Medulla oblongata (tissue), 1 donor: ENCODE measurements at regions not wholly inside any gene's neighbourhood (a gene's known extent, or its start where the extent isn't known, plus 50 kb on each side); places are given as distances from the start of the nearest gene placed in this dataset.

Experiments used
- DNase-seq: peaks from one replicate; pipeline ENCODE4 v3.0.0-alpha.2; 2015; ENCODE audit errors: extremely low spot score

DNA sequence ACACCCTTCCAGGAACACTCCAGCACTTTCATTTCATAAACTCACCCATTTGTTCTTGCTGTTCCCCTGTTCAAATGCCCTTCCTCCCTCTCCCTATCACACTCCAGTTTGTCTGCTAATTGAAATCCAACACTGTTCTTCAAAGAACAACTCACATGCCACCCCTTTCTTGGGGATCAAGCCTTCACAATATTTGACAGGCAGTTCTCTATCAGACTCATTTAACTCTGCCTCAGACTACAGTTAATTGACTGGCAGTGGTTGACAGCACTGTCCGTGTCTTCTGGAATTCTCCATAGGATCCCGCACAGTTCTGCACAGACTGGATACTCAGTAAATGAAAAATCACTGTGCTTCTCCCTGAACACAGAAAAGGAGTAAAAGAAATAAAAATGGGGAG, 87.8 kb downstream of the PMP22 start:
- no peak for DNase-seq

DNA sequence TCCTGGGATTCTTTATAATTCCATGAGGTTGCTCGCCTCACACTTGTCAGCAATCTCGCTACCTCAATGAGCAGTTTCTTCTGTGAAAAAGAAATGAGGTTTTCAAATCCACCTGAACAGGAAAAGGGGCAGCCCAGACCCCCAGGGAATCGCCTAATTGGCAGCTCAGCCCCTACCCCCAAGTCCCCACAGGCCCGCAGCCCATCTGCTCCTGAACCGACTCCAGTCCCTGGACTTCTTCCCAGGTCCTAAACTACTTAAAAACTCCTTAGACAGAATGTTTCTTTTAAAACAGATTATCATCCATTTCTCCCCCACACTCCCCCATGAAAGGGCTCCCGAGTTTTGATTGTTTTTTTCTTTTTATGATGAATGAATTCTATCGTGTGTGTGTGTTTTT, 89.8 kb downstream of the PMP22 start:
- no peak for DNase-seq

DNA sequence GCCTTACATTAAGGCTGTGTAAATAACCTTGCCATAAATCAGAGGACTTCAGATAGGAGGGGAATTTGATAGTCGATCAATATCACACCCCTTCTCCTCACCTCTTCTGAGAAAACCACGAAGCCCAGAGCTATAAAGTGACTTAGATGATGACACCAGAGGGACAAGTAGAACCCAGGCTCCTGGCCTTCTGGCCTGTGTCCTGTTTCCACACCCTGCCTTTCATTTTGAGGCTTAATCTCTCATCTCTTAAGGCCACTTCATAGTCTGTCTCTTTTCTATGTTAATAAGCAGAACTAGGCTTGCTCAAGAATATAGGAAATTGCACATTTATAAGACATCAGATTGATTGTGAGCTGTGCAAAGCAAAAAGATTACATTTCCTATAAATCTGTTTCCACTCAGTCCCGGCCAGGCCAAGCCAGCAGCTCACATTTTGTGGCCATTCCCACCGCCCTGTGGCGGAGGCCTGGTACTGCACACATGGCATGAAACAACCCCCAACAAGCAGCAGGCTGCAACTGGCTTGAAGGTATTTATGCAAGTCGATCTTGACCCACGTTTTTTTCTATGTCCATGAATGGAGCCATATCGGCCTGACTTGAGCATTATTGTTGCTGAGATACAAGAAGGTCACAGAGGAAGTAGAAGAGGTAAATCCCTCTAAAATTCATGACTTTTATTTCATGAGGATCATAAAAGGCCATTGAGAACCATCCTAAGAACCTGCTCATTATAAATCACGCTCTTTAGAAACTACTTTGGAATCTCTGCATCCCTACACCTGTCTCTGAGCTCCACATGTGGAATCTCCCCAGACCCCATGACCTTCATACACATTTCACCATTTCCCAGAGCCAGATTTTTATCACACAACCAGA, 93.7 kb downstream of the PMP22 start:
- peak; percentile 82 for DNase-seq

DNA sequence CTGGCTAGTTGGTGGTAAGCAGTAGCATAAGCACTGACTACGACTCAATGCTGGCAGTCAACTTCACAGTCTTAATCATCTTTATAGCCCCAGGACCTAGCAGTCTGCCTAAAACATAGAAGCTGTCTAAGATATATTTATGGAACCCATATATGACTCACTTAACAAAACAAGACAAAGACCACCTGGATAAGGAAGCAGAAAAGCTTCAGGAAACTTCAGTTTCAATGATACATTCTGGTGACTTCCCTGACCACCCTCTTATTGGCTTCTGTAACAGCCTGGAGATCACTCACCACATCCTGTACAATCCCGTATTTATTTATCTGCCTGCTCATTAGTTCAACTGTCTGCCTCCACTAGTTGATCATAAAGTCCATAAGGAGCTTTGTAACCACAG, 95.5 kb downstream of the PMP22 start:
- no peak for DNase-seq

DNA sequence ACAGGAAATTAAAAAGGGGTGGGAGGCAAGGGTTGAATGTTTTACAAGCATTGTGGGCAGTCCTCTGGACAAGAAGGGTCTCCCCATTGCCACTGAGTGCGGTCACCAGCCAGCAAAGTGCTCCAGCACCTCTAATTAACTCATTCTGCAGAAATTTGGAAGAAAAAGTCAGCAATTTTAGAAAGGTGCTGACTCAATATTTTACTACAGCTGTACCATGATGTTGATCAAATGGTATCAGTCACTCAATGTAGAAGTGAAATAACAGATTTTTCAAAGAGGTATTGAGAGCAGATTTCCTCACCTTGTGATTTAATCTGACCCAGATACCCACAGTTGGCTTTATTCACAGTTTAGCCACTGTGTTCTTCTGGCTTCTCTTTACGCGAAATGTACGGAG, 96.7 kb downstream of the PMP22 start:
- no peak for DNase-seq

DNA sequence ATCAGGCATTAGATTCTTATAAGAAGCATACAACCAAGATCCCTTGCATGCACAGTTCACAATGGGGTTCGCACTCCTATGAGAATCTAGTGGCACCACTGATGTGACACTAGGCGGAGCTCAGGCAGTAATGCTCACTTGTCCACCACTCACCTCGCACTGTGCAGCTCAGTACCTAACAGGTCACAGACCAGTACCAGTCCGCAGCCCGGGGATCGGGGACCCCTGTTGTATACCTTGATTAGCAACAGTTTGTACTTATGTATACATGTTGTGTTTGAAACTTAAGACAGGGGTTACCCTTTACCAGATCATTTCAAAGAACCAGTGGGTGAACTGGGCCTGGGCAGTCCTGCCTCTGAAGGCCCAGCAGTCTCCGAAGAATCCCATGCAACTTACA, 103.7 kb downstream of the PMP22 start:
- DNase-seq = no peak

DNA sequence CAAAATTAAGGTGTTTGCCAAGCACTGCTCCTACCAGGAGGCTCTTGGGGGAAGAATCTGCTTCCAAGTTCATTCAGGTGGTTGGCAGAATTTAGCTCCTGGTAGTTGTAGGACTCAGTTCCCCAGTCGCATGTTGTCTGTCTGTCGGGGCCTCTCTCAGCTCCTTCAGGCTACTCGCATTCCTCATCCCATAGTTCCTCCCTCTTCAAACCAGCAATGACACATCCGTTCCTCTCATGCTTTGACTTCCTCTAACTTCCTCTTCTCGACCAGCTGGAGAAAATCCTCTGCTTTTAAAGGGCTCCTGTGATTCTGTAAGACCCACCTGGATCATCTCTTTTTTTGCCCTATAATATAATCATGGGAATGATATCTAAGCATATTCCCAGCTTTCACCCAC, 108.1 kb downstream of the PMP22 start:
- DNase-seq = peak; percentile 8

DNA sequence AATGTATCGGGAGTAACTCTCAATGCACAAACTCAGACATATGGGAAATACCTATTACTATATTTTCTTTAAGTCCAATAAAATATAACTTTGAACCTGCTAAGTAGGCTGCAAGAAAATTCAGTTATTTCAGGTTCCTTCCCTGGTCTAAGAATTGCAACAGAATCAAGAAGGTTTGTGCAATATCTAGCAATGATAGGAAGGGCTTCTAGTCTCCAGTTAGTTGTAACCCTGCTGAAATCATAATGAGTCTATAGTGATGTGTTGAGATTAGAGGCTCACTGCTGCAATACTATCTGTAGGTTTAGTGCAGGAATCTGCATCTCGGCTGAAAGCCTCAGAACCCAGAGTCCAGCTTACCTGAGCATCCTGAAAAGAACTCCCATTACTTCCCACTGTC, 110.5 kb downstream of the PMP22 start:
- no peak for DNase-seq

DNA sequence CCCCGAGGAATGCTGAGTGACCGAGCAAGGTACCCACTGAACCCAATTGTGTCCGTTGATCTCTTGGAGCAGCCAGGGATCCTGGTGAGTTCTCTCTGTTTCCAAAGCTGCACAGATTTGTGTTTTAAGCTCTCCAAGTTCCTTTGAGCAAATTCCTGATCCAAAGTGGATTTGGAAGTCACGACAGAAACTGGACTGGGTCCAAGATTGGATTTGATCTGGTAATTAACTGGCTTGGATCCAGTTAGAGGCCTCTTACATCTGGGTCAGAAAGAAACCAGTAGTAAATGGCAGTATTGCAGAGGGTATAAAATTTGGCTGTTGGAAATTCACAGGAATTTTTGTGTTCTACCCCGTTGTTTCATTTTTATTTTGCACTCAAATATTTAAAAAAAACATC, 119.5 kb downstream of the PMP22 start:
- DNase-seq = no peak

DNA sequence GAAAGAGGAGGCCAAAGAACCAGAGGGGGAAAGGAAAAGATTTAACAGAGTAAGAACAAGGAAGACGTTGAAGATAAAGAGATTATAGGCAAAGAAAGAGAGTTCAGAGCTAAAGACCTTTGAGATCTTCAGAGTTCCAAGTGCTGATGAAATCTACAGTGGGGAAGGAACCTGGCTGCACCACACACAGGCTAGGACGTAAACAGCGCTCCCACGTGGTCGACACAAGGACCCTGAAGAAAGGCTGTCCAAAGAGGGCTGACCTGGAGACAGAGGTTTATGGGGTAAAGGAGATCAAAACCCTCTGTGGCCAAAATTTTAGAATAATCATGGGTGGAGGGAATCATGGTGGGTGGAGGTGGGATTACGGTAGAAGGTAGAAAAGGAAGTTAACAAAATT, 121.6 kb downstream of the PMP22 start:
- no peak for DNase-seq

DNA sequence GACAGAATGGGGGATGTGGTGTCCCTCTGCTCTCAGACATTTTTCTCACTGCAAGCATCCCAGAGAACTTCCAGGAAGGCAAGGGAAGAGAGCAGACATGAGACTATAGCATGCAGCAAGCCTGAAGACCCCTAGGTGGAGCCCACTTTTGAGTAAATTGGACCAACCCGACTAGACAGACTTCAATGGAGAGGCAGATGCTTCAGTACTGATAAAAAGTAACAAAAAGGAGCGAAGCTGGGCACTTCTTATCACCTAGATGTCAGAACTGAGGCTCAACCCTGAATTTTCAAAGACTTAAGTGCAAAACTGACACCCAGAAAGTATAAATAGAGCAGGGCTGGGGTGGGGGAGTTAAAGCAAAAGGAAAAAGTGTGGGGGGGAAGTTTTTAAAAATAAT, 130.8 kb downstream of the PMP22 start:
- DNase-seq = no peak

DNA sequence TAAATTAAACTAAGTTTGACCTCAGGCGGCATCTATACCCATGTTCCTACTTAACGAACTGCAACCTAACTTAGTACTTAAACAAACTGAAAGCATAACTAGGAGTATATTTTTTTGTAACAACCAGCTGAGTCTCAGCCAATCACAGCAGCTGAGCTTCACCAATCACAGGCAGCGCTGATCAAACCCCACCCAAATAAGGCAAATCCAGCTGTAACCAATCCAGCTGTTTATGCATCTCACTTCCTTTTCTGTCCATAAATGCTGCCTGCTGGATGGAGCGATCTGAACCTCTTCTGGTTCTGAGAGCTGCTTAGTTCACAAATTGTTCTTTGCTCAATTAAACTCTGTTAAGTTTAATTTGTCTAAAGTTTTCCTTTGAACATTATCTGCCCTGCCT, 131.3 kb downstream of the PMP22 start:
- DNase-seq = no peak

DNA sequence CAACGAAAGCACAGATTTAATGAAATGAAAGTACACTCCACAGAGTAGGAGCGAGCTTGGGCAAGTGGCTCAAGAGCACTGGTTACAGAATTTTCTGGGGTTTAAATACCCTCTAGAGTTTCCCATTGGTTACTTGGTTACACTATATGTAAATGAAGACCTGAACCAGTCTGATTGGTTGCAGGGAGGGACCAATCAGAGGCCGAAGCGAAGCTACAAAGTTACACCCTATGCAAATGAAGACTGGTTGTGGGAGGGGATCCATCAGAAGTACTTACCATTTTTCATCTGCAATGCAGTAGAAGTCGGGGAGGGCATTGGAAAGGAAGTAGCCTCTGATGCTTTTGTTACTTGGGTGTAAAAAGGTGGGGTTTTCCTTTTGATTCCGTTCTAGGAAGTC, 132.0 kb downstream of the PMP22 start:
- no peak for DNase-seq

DNA sequence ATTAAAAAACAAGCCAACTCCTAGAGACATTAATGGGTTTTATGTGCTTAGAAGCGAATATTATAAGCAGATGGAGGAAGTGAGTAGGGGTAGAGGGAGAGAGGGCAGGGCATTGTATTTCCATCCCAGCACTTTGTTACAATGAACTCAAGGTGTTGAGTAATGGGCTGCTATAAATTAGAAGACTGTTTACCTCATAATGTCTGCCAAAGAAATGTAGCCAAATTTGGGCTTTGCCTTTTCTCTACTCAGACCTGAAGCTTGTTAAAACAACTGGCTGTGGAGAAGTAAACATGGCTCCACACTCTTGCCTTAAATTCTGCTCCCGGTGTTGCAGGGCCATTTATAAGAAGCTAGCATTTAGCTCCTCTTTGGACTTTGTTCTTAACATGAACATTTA, 134.7 kb downstream of the PMP22 start:
- no peak for DNase-seq

DNA sequence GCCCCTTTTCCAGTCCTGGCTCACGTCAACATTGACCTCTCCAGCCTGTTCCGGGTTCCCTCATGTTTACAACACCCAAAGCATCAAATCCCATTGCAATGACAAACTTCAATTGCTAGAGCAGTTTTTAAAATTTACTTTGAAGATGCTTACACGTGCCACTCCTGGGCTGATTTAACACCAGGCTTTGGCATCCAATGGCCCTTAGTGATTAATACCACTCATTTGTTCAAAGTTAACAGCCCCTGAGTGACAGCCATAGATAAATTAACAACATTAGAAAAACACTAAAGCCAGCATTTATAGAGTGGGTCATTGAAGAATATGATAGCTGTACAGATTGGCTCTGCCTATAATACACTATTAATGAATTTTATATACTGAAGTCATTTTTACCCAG, 135.1 kb downstream of the PMP22 start:
- DNase-seq = no peak

DNA sequence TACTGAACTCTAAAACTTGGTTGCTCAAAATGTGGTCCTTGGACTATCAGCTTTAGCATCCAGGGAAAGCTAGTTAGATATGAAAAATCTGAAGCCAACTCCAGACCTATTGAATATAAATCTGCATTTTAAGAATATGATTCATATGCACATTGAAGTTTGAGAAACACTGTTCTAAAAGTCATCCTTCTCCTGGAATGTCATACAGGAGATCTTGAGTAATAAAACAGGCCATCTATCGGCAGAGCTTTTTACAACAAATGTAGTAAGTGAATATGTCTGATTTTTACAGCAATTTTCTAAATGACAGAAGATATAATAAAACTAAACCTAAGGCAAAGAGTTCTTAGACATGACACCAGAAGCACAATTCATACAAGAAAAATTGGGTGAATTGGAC, 140.4 kb downstream of the PMP22 start:
- no peak for DNase-seq

DNA sequence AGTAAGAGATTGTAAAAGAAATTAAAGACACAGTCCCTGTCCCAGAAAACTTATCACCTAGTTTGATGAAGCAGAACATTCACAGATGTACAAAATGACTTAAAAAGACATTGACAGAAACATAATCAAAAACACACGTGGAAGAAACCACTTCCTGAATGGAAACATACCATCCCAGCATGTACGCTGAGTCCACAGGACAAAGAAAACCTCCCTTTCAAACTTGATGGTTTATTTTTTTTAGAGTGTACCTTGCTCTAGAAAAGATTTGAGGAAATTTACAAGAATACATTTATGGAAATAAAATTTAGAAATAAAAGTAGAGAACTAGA, 140.9 kb downstream of the PMP22 start:
- no peak for DNase-seq

DNA sequence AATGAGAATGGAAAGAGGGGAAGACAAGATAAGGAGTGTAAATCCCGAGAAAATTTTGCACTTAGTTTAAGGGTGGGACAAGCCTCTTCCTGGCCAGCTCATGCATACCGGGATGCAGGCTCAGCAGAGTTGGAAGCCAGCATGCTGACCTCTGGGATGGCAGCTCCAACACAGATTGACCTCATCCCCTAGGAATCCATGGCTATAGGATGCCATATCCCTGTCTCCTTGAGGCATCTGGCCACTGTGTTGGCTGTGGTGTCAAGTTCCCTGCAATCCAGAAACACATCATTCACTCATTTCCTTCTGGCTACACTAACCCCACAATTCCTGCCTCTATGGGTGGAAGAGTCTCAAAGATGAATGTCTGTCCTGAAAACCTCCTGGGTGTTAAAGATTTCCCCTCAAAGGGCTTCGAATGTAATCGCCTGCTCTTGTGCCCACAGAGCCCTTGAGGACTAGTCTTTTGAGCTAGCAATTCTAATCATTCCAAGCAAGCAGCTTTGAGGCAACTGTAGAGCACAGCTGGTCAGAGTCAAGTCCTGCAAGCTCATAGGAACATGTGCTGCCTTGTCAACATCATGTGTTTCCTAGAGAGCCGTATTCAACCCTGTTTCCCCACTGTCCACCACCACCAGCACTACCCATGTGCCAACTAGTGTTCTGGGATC, 141.4 kb downstream of the PMP22 start:
- no peak for DNase-seq

DNA sequence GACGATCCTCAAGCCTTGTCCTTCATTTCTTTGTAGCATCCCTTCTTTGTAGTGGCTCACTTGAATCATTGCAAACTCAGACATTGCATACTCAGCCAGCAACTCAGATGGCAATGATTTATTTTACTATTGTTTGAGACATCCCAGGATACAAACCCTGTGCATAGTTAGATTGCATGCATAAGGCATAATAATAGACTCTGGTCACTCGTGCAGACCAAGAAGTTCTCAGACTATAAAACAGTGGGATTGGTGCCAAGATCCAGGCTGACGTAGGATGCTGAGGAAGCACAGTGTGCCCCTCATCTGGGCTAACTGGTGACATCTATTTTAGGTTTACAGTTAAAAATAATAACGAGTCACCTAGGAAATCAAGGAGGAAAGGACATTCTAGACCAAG, 142.3 kb downstream of the PMP22 start:
- DNase-seq = no peak

DNA sequence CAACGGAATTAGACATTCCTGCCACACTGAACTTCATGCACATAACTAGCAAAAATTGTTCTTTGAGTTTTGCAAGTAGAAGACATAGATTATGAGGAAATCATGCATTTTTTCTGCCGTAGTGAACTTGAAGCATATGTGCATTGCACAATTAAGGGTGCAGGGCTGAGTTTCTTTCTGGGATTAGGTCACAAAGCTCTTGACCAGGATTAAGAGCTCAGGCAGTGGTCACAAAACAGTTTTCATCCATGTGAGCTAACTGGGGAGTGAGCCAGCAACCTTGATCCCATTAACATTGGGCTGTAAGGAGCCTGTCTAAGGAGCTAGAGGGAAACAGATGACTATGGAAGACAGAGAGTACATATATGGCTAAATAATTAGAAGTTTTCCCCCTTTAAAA, 143.7 kb downstream of the PMP22 start:
- DNase-seq = no peak

DNA sequence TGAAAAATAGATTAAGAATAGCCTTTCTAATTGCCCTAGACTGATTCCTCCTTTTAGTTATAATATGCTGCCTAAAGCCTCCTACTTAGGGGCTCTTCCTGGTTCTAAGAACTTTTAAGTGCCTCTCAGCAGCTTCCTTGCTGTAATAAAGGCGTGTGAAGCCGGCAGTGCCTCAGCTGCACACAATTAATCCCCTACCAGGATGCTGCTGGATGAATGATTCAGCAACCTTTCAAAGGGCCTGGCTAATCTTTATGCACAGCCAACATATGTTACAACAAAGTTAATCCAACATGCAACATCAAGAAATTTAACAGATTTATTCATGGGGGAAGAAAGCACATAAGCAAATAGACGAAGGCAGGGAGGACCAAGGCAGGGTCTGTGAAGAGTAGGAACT, 145.2 kb downstream of the PMP22 start:
- no peak for DNase-seq

DNA sequence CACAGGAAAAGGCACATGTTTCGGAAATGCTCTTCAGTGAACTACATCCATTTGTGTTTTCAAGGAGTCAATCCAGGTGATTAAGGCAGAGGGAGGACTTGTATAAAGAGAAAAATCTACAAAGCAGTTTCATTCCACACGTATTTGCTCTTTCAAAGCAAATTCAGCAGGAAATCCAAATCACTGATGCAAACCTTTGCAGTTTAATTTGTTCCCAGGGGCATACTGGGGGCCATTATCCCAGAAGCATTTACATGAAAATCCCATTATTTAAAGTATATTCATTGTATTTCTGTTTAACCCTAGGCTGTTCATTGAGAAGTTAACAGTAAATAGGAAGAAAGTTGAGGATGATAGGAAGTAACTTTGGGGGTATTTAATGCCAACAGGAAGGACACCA, 147.9 kb downstream of the PMP22 start:
- DNase-seq = no peak

DNA sequence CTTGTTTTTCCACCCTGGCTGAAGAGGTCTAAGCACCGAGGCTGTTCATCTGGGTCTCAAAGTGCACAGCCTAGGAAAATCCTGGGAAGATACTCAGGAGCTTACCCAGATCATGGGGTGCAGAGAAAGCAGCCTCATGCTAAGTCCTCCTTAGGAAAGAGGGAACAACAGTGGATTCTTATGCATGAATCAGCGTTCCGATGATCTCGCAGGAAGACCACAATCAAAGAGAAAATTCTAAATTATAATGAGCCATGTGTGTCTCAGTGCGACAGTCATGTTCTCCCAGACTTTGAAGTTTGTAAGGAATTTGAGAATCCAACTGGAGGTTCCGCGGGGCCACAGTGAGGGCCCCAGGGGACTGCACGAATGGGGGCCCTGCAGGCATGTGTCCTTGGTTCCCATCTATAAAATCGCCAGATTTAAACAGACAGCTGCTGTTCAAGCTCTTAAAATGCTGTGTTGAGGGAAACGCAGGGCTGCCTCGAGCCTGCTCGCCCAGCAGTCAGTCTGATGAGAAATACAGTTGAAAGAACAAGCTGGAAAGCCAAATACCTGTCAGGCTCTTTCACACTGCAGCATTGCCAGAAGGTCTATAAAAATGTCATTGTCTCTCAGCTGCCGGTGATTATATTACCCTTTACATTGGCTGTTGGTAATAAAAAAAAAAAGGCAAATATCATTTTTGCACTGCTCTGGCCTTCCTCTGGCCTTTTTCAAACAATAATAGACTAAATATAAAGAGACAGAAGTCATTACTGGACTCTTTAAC, 152.1 kb downstream of the PMP22 start:
- DNase-seq = no peak
